H9 (cell line): ENCODE measurements at regions not wholly inside any gene's neighbourhood (a gene's known extent, or its start where the extent isn't known, plus 50 kb on each side); places are given as distances from the start of the nearest gene placed in this dataset.

ENCODE experiments used
- DNase-seq: peaks from one replicate; pipeline ENCODE4 v3.0.0-alpha.2; 2017
- H2AFZ ChIP-seq: one replicate; pipeline ENCODE4 v1.6.1; 2013; ENCODE audit warnings: mild to moderate bottlenecking, low read length, control low read depth, moderate library complexity
- H2AK5ac ChIP-seq: 2 replicates; pipeline ENCODE4 v1.6.1; 2013; ENCODE audit warnings: low read length, control low read depth, mixed read lengths; ENCODE audit not compliant: insufficient read length
- H2BK120ac ChIP-seq: one replicate; pipeline ENCODE4 v1.6.1; 2013; ENCODE audit warnings: low read depth, mild to moderate bottlenecking, low read length, control low read depth, inconsistent platforms; ENCODE audit not compliant: poor library complexity, severe bottlenecking
- H2BK12ac ChIP-seq: 2 replicates; pipeline ENCODE4 v1.6.1; 2013; ENCODE audit warnings: low read length, control low read depth, mixed read lengths, low read depth; ENCODE audit not compliant: insufficient read length
- H2BK15ac ChIP-seq: 2 replicates; pipeline ENCODE4 v1.6.1; 2013; ENCODE audit warnings: low read depth, low read length, control low read depth
- H2BK20ac ChIP-seq: one replicate; pipeline ENCODE4 v1.6.1; 2013; ENCODE audit warnings: low read depth, mild to moderate bottlenecking, low read length, control low read depth, inconsistent platforms; ENCODE audit not compliant: poor library complexity, severe bottlenecking
- H2BK5ac ChIP-seq: 2 replicates; pipeline ENCODE4 v1.6.1; 2013; ENCODE audit warnings: low read length, control low read depth, mixed read lengths; ENCODE audit not compliant: insufficient read length
- H3K14ac ChIP-seq: 2 replicates; pipeline ENCODE4 v1.6.1; 2013; ENCODE audit warnings: low read length, control low read depth; ENCODE audit not compliant: insufficient read depth
- H3K18ac ChIP-seq: 2 replicates; pipeline ENCODE4 v1.6.1; 2013; ENCODE audit warnings: low read depth, mild to moderate bottlenecking, mixed read lengths, low read length, control low read depth; ENCODE audit not compliant: insufficient read length
- H3K23ac ChIP-seq: 2 replicates; pipeline ENCODE4 v1.6.1; 2013; ENCODE audit warnings: low read length, control low read depth, mixed read lengths, low read depth; ENCODE audit not compliant: insufficient read length
- H3K23me2 ChIP-seq: 2 replicates; pipeline ENCODE4 v1.6.1; 2013; ENCODE audit warnings: low read depth, mild to moderate bottlenecking, mixed read lengths, low read length, control low read depth; ENCODE audit not compliant: insufficient read length, poor library complexity, severe bottlenecking
- H3K27ac ChIP-seq: 2 replicates; pipeline ENCODE4 v1.5.1; 2013; ENCODE audit warnings: low read length, control low read depth, mixed read lengths, low read depth; ENCODE audit not compliant: insufficient read length
- H3K27me3 ChIP-seq: 2 replicates; pipeline ENCODE4 v1.6.1; 2013; ENCODE audit warnings: low read length, control low read depth, inconsistent platforms; ENCODE audit not compliant: insufficient read depth
- H3K4ac ChIP-seq: 2 replicates; pipeline ENCODE4 v1.6.1; 2013; ENCODE audit warnings: low read depth, mild to moderate bottlenecking, control low read depth, inconsistent platforms, low read length, moderate library complexity
- H3K4me1 ChIP-seq: 2 replicates; pipeline ENCODE4 v1.6.1; 2013; ENCODE audit warnings: low read length, control low read depth, inconsistent platforms; ENCODE audit not compliant: insufficient read depth
- H3K4me2 ChIP-seq: 2 replicates; pipeline ENCODE4 v1.6.1; 2013; ENCODE audit warnings: low read length, control low read depth, mixed read lengths; ENCODE audit not compliant: insufficient read length, insufficient read depth
- H3K56ac ChIP-seq: 2 replicates; pipeline ENCODE4 v1.6.1; 2013; ENCODE audit warnings: low read depth, mild to moderate bottlenecking, mixed read lengths, low read length, control low read depth; ENCODE audit not compliant: insufficient read length
- H3K79me1 ChIP-seq: 2 replicates; pipeline ENCODE4 v1.6.1; 2013; ENCODE audit warnings: low read depth, mild to moderate bottlenecking, moderate library complexity, low read length, control low read depth, inconsistent platforms; ENCODE audit not compliant: insufficient read depth, poor library complexity, severe bottlenecking
- H3K79me2 ChIP-seq: 2 replicates; pipeline ENCODE4 v1.6.1; 2013; ENCODE audit warnings: low read length, control low read depth, inconsistent platforms; ENCODE audit not compliant: insufficient read depth
- H3K9ac ChIP-seq: 2 replicates; pipeline ENCODE4 v1.6.1; 2013; ENCODE audit warnings: low read length, control low read depth, mixed read lengths; ENCODE audit not compliant: insufficient read length; ENCODE audit errors: extremely low read depth
- H3K9me3 ChIP-seq: one replicate; pipeline ENCODE4 v1.6.1; 2013; ENCODE audit warnings: low read depth, low read length, inconsistent platforms; ENCODE audit not compliant: control insufficient read depth
- H3T11ph ChIP-seq: one replicate; pipeline ENCODE4 v1.6.1; 2013; ENCODE audit warnings: mild to moderate bottlenecking, low read length, control low read depth, inconsistent platforms
- H4K20me1 ChIP-seq: one replicate; pipeline ENCODE4 v1.6.1; 2013; ENCODE audit not compliant: control insufficient read depth, insufficient read length, insufficient read depth
- H4K5ac ChIP-seq: 2 replicates; pipeline ENCODE4 v1.6.1; 2013; ENCODE audit warnings: low read depth, mild to moderate bottlenecking, mixed read lengths, low read length, control low read depth; ENCODE audit not compliant: insufficient read length
- H4K8ac ChIP-seq: replicated peaks from 2 replicates; pipeline ENCODE4 v1.6.1; 2013; ENCODE audit warnings: low read length, control low read depth, mixed read lengths, low read depth; ENCODE audit not compliant: insufficient read length
- H4K91ac ChIP-seq: 2 replicates; pipeline ENCODE4 v1.6.1; 2013; ENCODE audit warnings: low read depth, mild to moderate bottlenecking, moderate library complexity, mixed read lengths, low read length, control low read depth; ENCODE audit not compliant: insufficient read length
- H3K27ac Mint-ChIP-seq, 3 experiments: 2 replicates in 2 of 3; 3 replicates in 1 of 3; pipeline ENCODE4 v1.8.0; 2020 to 2021; ENCODE audit warnings: mixed read lengths in 3 of 3, mild to moderate bottlenecking in 1 of 3, moderate library complexity in 1 of 3
- H3K27me3 Mint-ChIP-seq: 2 replicates; pipeline ENCODE4 v1.8.0; 2021; ENCODE audit warnings: low read depth, mild to moderate bottlenecking, moderate library complexity, mixed read lengths
- H3K36me3 Mint-ChIP-seq, 3 experiments: 2 replicates in 2 of 3; 3 replicates in 1 of 3; pipeline ENCODE4 v1.8.0; 2020 to 2021; ENCODE audit warnings: low read depth in 3 of 3, mixed read lengths in 3 of 3; ENCODE audit not compliant: insufficient read depth in 1 of 3
- H3K4me1 Mint-ChIP-seq, 2 experiments: 2 replicates each; pipeline ENCODE4 v1.8.0; 2020; ENCODE audit warnings: mixed read lengths in 2 of 2
- H3K4me3 Mint-ChIP-seq, 2 experiments: 2 replicates in 1 of 2; 3 replicates in 1 of 2; pipeline ENCODE4 v1.8.0; 2020 to 2021; ENCODE audit warnings: mild to moderate bottlenecking in 2 of 2, mixed read lengths in 2 of 2, moderate library complexity in 1 of 2
- H3K9me3 Mint-ChIP-seq, 2 experiments: 2 replicates in 1 of 2; 3 replicates in 1 of 2; pipeline ENCODE4 v1.8.0; 2020; ENCODE audit warnings: mild to moderate bottlenecking in 2 of 2, mixed read lengths in 2 of 2, moderate library complexity in 1 of 2
- CTCF ChIP-seq: fragments of 200-600 bp; sonication (generic); conservative IDR thresholded peaks from 3 replicates; pipeline ENCODE4 v1.8.0; 2021; ENCODE audit warnings: antibody characterized with exemption, mild to moderate bottlenecking
- WGBS: extraction: QIAGEN DNeasy Blood & Tissue Kit; methylation state at CpG from one replicate; pipeline ENCODE4 v1.1.7; 2013; ENCODE audit warnings: missing lambda C conversion rate, low lambda C conversion rate, mixed read lengths; ENCODE audit not compliant: insufficient read length; ENCODE audit errors: extremely low coverage; 5-methylcytosine and 5-hydroxymethylcytosine counted together

DNA sequence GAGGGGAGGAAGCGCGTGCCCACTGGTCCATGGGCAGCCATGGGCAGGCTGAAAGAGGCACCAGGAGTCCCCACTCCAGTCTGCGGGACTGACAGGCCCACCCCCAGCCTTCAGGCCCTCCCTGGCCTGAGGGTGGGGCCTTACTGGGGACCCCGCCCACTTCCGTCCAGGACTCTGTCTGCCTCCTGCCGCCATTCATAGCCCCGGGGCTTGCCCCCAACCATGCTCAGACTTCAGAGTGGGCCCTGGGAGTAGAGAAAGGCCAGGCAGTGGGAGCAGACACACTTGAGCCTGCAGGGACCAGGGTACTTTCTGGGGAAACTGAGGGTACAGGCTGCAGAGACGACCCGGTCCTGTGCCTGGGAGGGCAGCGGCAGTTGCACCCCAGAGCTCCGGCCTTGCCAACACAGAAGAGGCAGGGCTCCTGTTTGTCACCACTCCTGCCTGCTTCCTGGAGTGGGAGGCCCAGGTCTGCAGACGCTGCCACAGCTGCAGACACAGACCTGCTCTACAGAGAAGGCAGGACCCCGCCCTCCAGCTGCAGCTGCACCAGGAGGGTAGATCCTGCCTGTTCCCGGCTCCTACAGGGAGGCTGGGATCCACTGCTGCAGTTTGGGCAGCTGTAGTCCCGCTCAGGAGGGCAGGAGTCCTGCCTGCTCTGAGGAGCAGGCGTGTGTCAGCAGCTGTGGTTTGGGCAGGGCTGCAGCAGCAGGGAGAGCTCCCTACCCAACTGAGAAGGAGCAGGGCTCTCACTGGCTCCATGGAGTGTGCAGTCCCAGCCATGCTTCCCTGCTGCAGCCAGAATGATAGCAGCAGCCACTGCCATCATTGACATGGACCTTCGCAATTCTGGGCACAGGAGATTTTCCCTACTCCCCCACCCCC lies 387.9 kb upstream of the ANO3 start:
- Histone ChIP-seq H3T11ph (no peak overlapping the region), H3K14ac (no peak overlapping the region; the same call in 1 of the 2 replicates), H3K9ac (no peak overlapping the region), H3K9me3 (no peaks in the 10 kb centered on the region), H3K27me3 (no peaks in the 10 kb centered on the region), H4K8ac (no peak overlapping the region), H2BK120ac (no peak overlapping the region), H3K4me2 (no peak overlapping the region), H2BK12ac (no peak overlapping the region), H3K27ac (no peak overlapping the region), H4K91ac (no peak overlapping the region), H2AFZ (peak overlapping the region; percentile 29), H2BK5ac (no peak overlapping the region), H3K79me2 (no peaks in the 10 kb centered on the region), H2AK5ac (no peak overlapping the region), H4K5ac (no peak overlapping the region), H4K20me1 (no peaks in the 10 kb centered on the region), H3K18ac (no peak overlapping the region), H2BK15ac (no peak overlapping the region), H3K79me1 (no peaks in the 10 kb centered on the region), H3K4me1 (no peaks in the 10 kb centered on the region), H2BK20ac (no peak overlapping the region), H3K23ac (no peak overlapping the region), H3K23me2 (no peaks in the 10 kb centered on the region), H3K56ac (no peak overlapping the region), H3K4ac (no peak overlapping the region)
- H3K27me3 Mint-ChIP-seq, result no peaks in the 10 kb centered on the region
- peaks cover 0 to 8% (median 0%) of the 10 kb centered on the region in 3 experiments; a peak in 2 of 7 replicates for H3K36me3 Mint-ChIP-seq
- no CpG with 5 or more reads among the region's 17 CpGs for WGBS
- TF ChIP-seq CTCF, result no peak
- peak overlapping the region in 1 of 3 experiments; percentile 27; a peak in 1 of 7 replicates for H3K27ac Mint-ChIP-seq
- H3K4me3 Mint-ChIP-seq, result no peak overlapping the region
- peaks cover 27 to 34% of the 10 kb centered on the region in 2 experiments for H3K4me1 Mint-ChIP-seq
- H3K9me3 Mint-ChIP-seq, result peaks cover 3 to 4% of the 10 kb centered on the region in 2 experiments; a peak in 2 of 5 replicates
- DNase-seq, result peak; percentile 39
